HEK293T (cell line): ENCODE measurements at regions not wholly inside any gene's neighbourhood (a gene's known extent, or its start where the extent isn't known, plus 50 kb on each side); places are given as distances from the start of the nearest gene placed in this dataset.

Experiments
- ARNT ChIP-seq: fragments of 450-650 bp; IDR thresholded peaks from 2 replicates; pipeline ENCODE4 v1.6.1; 2017; ENCODE audit warnings: mild to moderate bottlenecking
- CTBP1 ChIP-seq: fragments of 450-650 bp; IDR thresholded peaks from 2 replicates; pipeline ENCODE4 v1.6.1; 2016; ENCODE audit warnings: borderline replicate concordance
- FOXK2 ChIP-seq: fragments of 450-650 bp; IDR thresholded peaks from 2 replicates; pipeline ENCODE4 v1.6.1; 2016; ENCODE audit warnings: mild to moderate bottlenecking
- FOXM1 ChIP-seq: fragments of 450-650 bp; IDR thresholded peaks from 2 replicates; pipeline ENCODE4 v1.6.1; 2017; ENCODE audit warnings: mild to moderate bottlenecking, borderline replicate concordance
- PKNOX1 ChIP-seq: fragments of 450-650 bp; IDR thresholded peaks from 2 replicates; pipeline ENCODE4 v1.6.1; 2016
- SP1 ChIP-seq: fragments of 450-650 bp; IDR thresholded peaks from 2 replicates; pipeline ENCODE4 v1.6.1; 2017
- SUZ12 ChIP-seq: fragments of 450-650 bp; IDR thresholded peaks from 2 replicates; pipeline ENCODE4 v1.6.1; 2016; ENCODE audit warnings: mild to moderate bottlenecking
- TARDBP ChIP-seq: fragments of 450-650 bp; IDR thresholded peaks from 2 replicates; pipeline ENCODE4 v1.6.1; 2016
- ZNF384 ChIP-seq: fragments of 450-650 bp; IDR thresholded peaks from 2 replicates; pipeline ENCODE4 v1.6.1; 2016

- TF ChIP-seq SP1 (no peak), TARDBP (no peak), SUZ12 (no peak), PKNOX1 (no peak), FOXM1 (no peak), CTBP1 (no peak), ZNF384 (no peak), ARNT (no peak), FOXK2 (no peak)
These were observed 78.1 kb upstream of the BOD1L1 start for GRCh38 chr4:13705521-13706041.
